Stimulated activated memory B cell treated with anti-CD40 and anti-IgM and Interleukin-4, amounts not matched to agents 10 μg/mL and 1 μg/mL and 100 μg/mL, for 72 hours (primary cell): ENCODE measurements at regions not wholly inside any gene's neighbourhood (a gene's known extent, or its start where the extent isn't known, plus 50 kb on each side); places are given as distances from the start of the nearest gene placed in this dataset.

Source experiments
- ATAC-seq: fragments of 150-1000 bp; cut with Tn5 transposase; 2 replicates; pipeline ENCODE4 v1.10.0; 2021
- H3K27ac Mint-ChIP-seq: one replicate; pipeline ENCODE4 v1.8.0; 2022; ENCODE audit warnings: mild to moderate bottlenecking, mixed read lengths
- H3K27me3 Mint-ChIP-seq: one replicate; pipeline ENCODE4 v1.8.0; 2022; ENCODE audit warnings: mixed read lengths
- H3K36me3 Mint-ChIP-seq: one replicate; pipeline ENCODE4 v1.8.0; 2022; ENCODE audit warnings: mixed read lengths
- H3K4me1 Mint-ChIP-seq: one replicate; pipeline ENCODE4 v1.8.0; 2022; ENCODE audit warnings: mixed read lengths
- H3K4me3 Mint-ChIP-seq: one replicate; pipeline ENCODE4 v1.8.0; 2022; ENCODE audit warnings: mild to moderate bottlenecking, moderate library complexity, mixed read lengths
- H3K9me3 Mint-ChIP-seq: one replicate; pipeline ENCODE4 v1.8.0; 2022; ENCODE audit warnings: mixed read lengths

GRCh38 chr3:178369811-178370210 is 166.4 kb upstream of the KCNMB2 start:
- peaks cover 6% of the 10 kb centered on the region for H3K9me3 Mint-ChIP-seq
- no peak for ATAC-seq
- H3K27ac Mint-ChIP-seq: no peak overlapping the region
- peaks cover 6% of the 10 kb centered on the region for H3K4me1 Mint-ChIP-seq
- no peak overlapping the region for H3K4me3 Mint-ChIP-seq
- H3K36me3 Mint-ChIP-seq: no peaks in the 10 kb centered on the region
- H3K27me3 Mint-ChIP-seq: peaks cover 24% of the 10 kb centered on the region

GRCh38 chr3:178370387-178370786 is 165.8 kb upstream of the KCNMB2 start:
- H3K27ac Mint-ChIP-seq: no peak overlapping the region
- peaks cover 3% of the 10 kb centered on the region for H3K9me3 Mint-ChIP-seq
- H3K36me3 Mint-ChIP-seq: no peaks in the 10 kb centered on the region
- H3K27me3 Mint-ChIP-seq: peaks cover 21% of the 10 kb centered on the region
- H3K4me1 Mint-ChIP-seq: peaks cover 6% of the 10 kb centered on the region
- H3K4me3 Mint-ChIP-seq: no peak overlapping the region
- no peak for ATAC-seq

- peaks cover 11% of the 10 kb centered on the region for H3K27me3 Mint-ChIP-seq
- no peaks in the 10 kb centered on the region for H3K36me3 Mint-ChIP-seq
- H3K9me3 Mint-ChIP-seq: no peaks in the 10 kb centered on the region
- no peak overlapping the region for H3K27ac Mint-ChIP-seq
- no peak overlapping the region for H3K4me3 Mint-ChIP-seq
- ATAC-seq: no peak
- no peaks in the 10 kb centered on the region for H3K4me1 Mint-ChIP-seq
Observed at GRCh38 chr3:178381555-178381954, 154.7 kb upstream of the KCNMB2 start.

GRCh38 chr3:178381971-178382448 is 154.2 kb upstream of the KCNMB2 start:
- Mint-ChIP-seq H3K27me3 (peaks cover 11% of the 10 kb centered on the region), H3K4me1 (no peaks in the 10 kb centered on the region), H3K36me3 (no peaks in the 10 kb centered on the region), H3K4me3 (no peak overlapping the region), H3K27ac (no peak overlapping the region), H3K9me3 (no peaks in the 10 kb centered on the region)
- ATAC-seq: no peak

GRCh38 chr3:178382449-178383061 is 153.7 kb upstream of the KCNMB2 start:
- no peak for ATAC-seq
- Mint-ChIP-seq H3K9me3 (no peaks in the 10 kb centered on the region), H3K4me1 (no peaks in the 10 kb centered on the region), H3K4me3 (no peak overlapping the region), H3K27me3 (peaks cover 11% of the 10 kb centered on the region), H3K36me3 (no peaks in the 10 kb centered on the region), H3K27ac (no peak overlapping the region)

GRCh38 chr3:178384321-178385230 is 151.7 kb upstream of the KCNMB2 start:
- Mint-ChIP-seq H3K27me3 (no peaks in the 10 kb centered on the region), H3K4me1 (no peaks in the 10 kb centered on the region), H3K9me3 (no peaks in the 10 kb centered on the region), H3K4me3 (no peak overlapping the region), H3K36me3 (no peaks in the 10 kb centered on the region), H3K27ac (no peak overlapping the region)
- ATAC-seq: no peak

GRCh38 chr3:178385280-178385952 is 150.8 kb upstream of the KCNMB2 start:
- Mint-ChIP-seq H3K4me3 (no peak overlapping the region), H3K27me3 (no peaks in the 10 kb centered on the region), H3K4me1 (no peaks in the 10 kb centered on the region), H3K27ac (no peak overlapping the region), H3K9me3 (no peaks in the 10 kb centered on the region), H3K36me3 (no peaks in the 10 kb centered on the region)
- no peak for ATAC-seq

- Mint-ChIP-seq H3K4me1 (no peaks in the 10 kb centered on the region), H3K27ac (no peak overlapping the region), H3K27me3 (no peaks in the 10 kb centered on the region), H3K4me3 (no peak overlapping the region), H3K36me3 (no peaks in the 10 kb centered on the region), H3K9me3 (no peaks in the 10 kb centered on the region)
- no peak for ATAC-seq
Observed at GRCh38 chr3:178386401-178386800, 149.8 kb upstream of the KCNMB2 start.

- ATAC-seq: no peak
- Mint-ChIP-seq H3K36me3 (no peaks in the 10 kb centered on the region), H3K4me3 (no peak overlapping the region), H3K9me3 (no peaks in the 10 kb centered on the region), H3K27ac (no peak overlapping the region), H3K27me3 (no peaks in the 10 kb centered on the region), H3K4me1 (no peaks in the 10 kb centered on the region)
Observed at GRCh38 chr3:178386880-178387279, 149.4 kb upstream of the KCNMB2 start.

- no peak for ATAC-seq
- H3K36me3 Mint-ChIP-seq: no peaks in the 10 kb centered on the region
- H3K27me3 Mint-ChIP-seq: no peaks in the 10 kb centered on the region
- no peak overlapping the region for H3K27ac Mint-ChIP-seq
- H3K4me3 Mint-ChIP-seq: no peak overlapping the region
- no peaks in the 10 kb centered on the region for H3K4me1 Mint-ChIP-seq
- H3K9me3 Mint-ChIP-seq: no peaks in the 10 kb centered on the region
Observed at GRCh38 chr3:178388473-178388872, 147.8 kb upstream of the KCNMB2 start.

- no peaks in the 10 kb centered on the region for H3K9me3 Mint-ChIP-seq
- no peaks in the 10 kb centered on the region for H3K4me1 Mint-ChIP-seq
Observed at GRCh38 chr3:178389258-178389657, 147.0 kb upstream of the KCNMB2 start.

GRCh38 chr3:178392511-178392926 is 143.7 kb upstream of the KCNMB2 start:
- H3K27me3 Mint-ChIP-seq: no peaks in the 10 kb centered on the region
- H3K9me3 Mint-ChIP-seq: no peaks in the 10 kb centered on the region
- no peak overlapping the region for H3K27ac Mint-ChIP-seq
- no peaks in the 10 kb centered on the region for H3K36me3 Mint-ChIP-seq
- H3K4me1 Mint-ChIP-seq: no peaks in the 10 kb centered on the region
- no peak for ATAC-seq
- H3K4me3 Mint-ChIP-seq: no peak overlapping the region

More at GRCh38 chr3:178389258-178389657, 147.0 kb upstream of the KCNMB2 start:
- H3K36me3 Mint-ChIP-seq: no peaks in the 10 kb centered on the region
- no peaks in the 10 kb centered on the region for H3K27me3 Mint-ChIP-seq
- no peak overlapping the region for H3K4me3 Mint-ChIP-seq
- ATAC-seq: no peak
- no peak overlapping the region for H3K27ac Mint-ChIP-seq

GRCh38 chr3:178393146-178393545 is 143.1 kb upstream of the KCNMB2 start:
- no peaks in the 10 kb centered on the region for H3K27me3 Mint-ChIP-seq
- no peak for ATAC-seq
- no peak overlapping the region for H3K27ac Mint-ChIP-seq
- no peaks in the 10 kb centered on the region for H3K4me1 Mint-ChIP-seq
- H3K36me3 Mint-ChIP-seq: no peaks in the 10 kb centered on the region
- H3K9me3 Mint-ChIP-seq: no peaks in the 10 kb centered on the region
- H3K4me3 Mint-ChIP-seq: no peak overlapping the region

GRCh38 chr3:178393824-178394223 is 142.4 kb upstream of the KCNMB2 start:
- ATAC-seq: no peak
- Mint-ChIP-seq H3K9me3 (no peaks in the 10 kb centered on the region), H3K4me1 (no peaks in the 10 kb centered on the region), H3K27me3 (no peaks in the 10 kb centered on the region), H3K27ac (no peak overlapping the region), H3K4me3 (no peak overlapping the region), H3K36me3 (no peaks in the 10 kb centered on the region)

- no peaks in the 10 kb centered on the region for H3K27me3 Mint-ChIP-seq
- no peak for ATAC-seq
- no peaks in the 10 kb centered on the region for H3K9me3 Mint-ChIP-seq
Observed at GRCh38 chr3:178396318-178396717, 139.9 kb upstream of the KCNMB2 start.

More at GRCh38 chr3:178396318-178396717, 139.9 kb upstream of the KCNMB2 start:
- Mint-ChIP-seq H3K36me3 (no peaks in the 10 kb centered on the region), H3K4me3 (no peak overlapping the region), H3K27ac (no peak overlapping the region), H3K4me1 (no peaks in the 10 kb centered on the region)
